SU-DHL-6 (cell line): ENCODE measurements at regions not wholly inside any gene's neighbourhood (a gene's known extent, or its start where the extent isn't known, plus 50 kb on each side); places are given as distances from the start of the nearest gene placed in this dataset.
"Not testable (repeated sequence)": the region's sequence is repeated elsewhere in the genome, so short reads cannot be mapped to it uniquely, and the experiment has no call there.

ENCODE experiments used
- H2AFZ ChIP-seq: fragments of 200-600 bp; sonication (generic); 2 replicates; pipeline ENCODE4 v1.6.1; 2014; ENCODE audit warnings: low read depth, mild to moderate bottlenecking, moderate library complexity, mixed read lengths, antibody characterized with exemption, low read length; ENCODE audit not compliant: severe bottlenecking
- H3F3A ChIP-seq: fragments of 200-600 bp; shearing (Covaris generic); 2 replicates; pipeline ENCODE4 v1.6.0; 2016; ENCODE audit warnings: antibody characterized with exemption, mild to moderate bottlenecking; ENCODE audit not compliant: insufficient read depth
- H3K27ac ChIP-seq: fragments of 200-600 bp; sonication (generic); 2 replicates; pipeline ENCODE4 v1.5.1; 2016; ENCODE audit warnings: low read depth, mild to moderate bottlenecking, low read length, moderate library complexity, mixed read lengths
- H3K27me3 ChIP-seq: fragments of 200-600 bp; sonication (generic), shearing (Covaris generic); 2 replicates; pipeline ENCODE4 v1.6.0; 2014; ENCODE audit warnings: mild to moderate bottlenecking, low read length
- H3K36me3 ChIP-seq: fragments of 200-600 bp; sonication (generic); 2 replicates; pipeline ENCODE4 v1.6.1; 2014; ENCODE audit warnings: mild to moderate bottlenecking, low read length, mixed read lengths
- H3K4me2 ChIP-seq: fragments of 300-600, 200-600 bp; shearing (Covaris generic), sonication (generic); 2 replicates; pipeline ENCODE4 v1.6.0; 2014; ENCODE audit warnings: low read length, low read depth, mild to moderate bottlenecking; ENCODE audit not compliant: poor library complexity, severe bottlenecking
- H3K4me3 ChIP-seq: fragments of 200-600 bp; sonication (generic); 2 replicates; pipeline ENCODE4 v1.5.1; 2014; ENCODE audit warnings: antibody characterized with exemption, low read length, mild to moderate bottlenecking, mixed read lengths; ENCODE audit not compliant: insufficient read depth, poor library complexity, severe bottlenecking
- H3K79me2 ChIP-seq: fragments of 200-600 bp; sonication (generic); 2 replicates; pipeline ENCODE4 v1.6.1; 2014; ENCODE audit warnings: mild to moderate bottlenecking, low read length, moderate library complexity; ENCODE audit not compliant: insufficient read depth
- H3K9ac ChIP-seq: fragments of 200-600 bp; sonication (generic); 2 replicates; pipeline ENCODE4 v1.7.0; 2014; ENCODE audit warnings: mild to moderate bottlenecking, low read length
- H3K9me2 ChIP-seq: fragments of 200-600 bp; sonication (generic); replicated peaks from 2 replicates; pipeline ENCODE4 v1.6.1; 2014; ENCODE audit warnings: low read length; ENCODE audit not compliant: insufficient read depth
- H3K9me3 ChIP-seq: fragments of 200-600 bp; sonication (generic); 2 replicates; pipeline ENCODE4 v1.6.1; 2014; ENCODE audit warnings: low read length, mixed read lengths; ENCODE audit not compliant: insufficient read depth
- H4K20me1 ChIP-seq: fragments of 200-600 bp; sonication (generic); 2 replicates; pipeline ENCODE4 v1.6.1; 2014; ENCODE audit warnings: low read depth, mild to moderate bottlenecking, antibody characterized with exemption, low read length, moderate library complexity, mixed read lengths
- EZH2phosphoT487 ChIP-seq: fragments of 200-600 bp; sonication (generic), shearing (Covaris generic); conservative IDR thresholded peaks from 2 replicates; pipeline ENCODE4 v1.6.1; 2018; ENCODE audit warnings: mild to moderate bottlenecking, antibody characterized with exemption, low read length, moderate library complexity, mixed read lengths
- TF ChIP-seq, protein P1 (sequence below): fragments of 200-600 bp; sonication (generic); IDR thresholded peaks from one replicate; pipeline ENCODE4 v1.5.1; 2017; ENCODE audit warnings: antibody characterized with exemption, mild to moderate bottlenecking, low read length, moderate library complexity; ENCODE audit not compliant: insufficient read depth, poor library complexity, severe bottlenecking

DNA sequence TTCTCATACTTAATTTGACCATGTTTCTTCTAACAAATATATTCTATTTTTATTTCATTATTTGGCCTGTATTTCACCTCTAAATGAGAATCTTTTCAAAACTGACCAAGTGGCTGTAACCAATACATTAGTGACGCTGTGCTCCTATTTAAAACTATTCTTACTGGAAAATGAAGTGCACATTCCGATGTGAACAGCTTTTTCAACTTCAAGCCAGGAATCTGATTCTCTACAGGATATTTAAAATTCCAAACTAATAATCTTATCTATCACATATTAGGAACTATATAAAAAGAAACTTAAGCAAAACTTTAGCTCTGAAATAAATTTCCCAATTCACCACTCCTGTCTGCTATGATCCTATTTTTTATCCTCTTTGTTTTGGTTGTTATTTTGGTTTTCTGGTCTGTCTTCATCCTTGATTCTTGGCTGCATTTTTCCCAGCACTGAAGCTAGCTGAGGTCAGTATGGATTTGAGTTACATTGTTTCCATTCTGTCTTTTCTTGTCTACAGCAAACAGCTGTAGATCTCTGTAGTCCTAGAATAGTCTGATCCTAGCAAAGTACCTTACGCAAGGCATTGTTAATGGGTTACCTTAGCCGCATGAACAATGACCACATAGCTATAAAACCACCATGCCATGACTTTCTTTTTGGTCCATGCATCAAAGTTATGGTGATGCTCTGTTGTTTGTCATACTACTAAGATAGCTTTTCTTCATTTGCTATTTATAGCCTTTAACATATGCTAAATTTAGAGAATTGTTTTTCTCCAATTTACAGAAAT, 748.6 kb upstream of the SPRY2 start:
- Histone ChIP-seq H3F3A (no peaks in the 10 kb centered on the region), H3K9me3 (no peaks in the 10 kb centered on the region), H4K20me1 (no peaks in the 10 kb centered on the region), H3K36me3 (no peaks in the 10 kb centered on the region), H3K9me2 (no peaks in the 10 kb centered on the region), H3K4me3 (no peak overlapping the region), H3K27me3 (no peaks in the 10 kb centered on the region), H3K27ac (no peak overlapping the region), H2AFZ (no peak overlapping the region), H3K4me2 (no peak overlapping the region), H3K79me2 (no peaks in the 10 kb centered on the region), H3K9ac (no peak overlapping the region)
- TF ChIP-seq EZH2phosphoT487 = no peak
- TF ChIP-seq, protein P1, sequence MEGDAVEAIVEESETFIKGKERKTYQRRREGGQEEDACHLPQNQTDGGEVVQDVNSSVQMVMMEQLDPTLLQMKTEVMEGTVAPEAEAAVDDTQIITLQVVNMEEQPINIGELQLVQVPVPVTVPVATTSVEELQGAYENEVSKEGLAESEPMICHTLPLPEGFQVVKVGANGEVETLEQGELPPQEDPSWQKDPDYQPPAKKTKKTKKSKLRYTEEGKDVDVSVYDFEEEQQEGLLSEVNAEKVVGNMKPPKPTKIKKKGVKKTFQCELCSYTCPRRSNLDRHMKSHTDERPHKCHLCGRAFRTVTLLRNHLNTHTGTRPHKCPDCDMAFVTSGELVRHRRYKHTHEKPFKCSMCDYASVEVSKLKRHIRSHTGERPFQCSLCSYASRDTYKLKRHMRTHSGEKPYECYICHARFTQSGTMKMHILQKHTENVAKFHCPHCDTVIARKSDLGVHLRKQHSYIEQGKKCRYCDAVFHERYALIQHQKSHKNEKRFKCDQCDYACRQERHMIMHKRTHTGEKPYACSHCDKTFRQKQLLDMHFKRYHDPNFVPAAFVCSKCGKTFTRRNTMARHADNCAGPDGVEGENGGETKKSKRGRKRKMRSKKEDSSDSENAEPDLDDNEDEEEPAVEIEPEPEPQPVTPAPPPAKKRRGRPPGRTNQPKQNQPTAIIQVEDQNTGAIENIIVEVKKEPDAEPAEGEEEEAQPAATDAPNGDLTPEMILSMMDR = no peak

DNA sequence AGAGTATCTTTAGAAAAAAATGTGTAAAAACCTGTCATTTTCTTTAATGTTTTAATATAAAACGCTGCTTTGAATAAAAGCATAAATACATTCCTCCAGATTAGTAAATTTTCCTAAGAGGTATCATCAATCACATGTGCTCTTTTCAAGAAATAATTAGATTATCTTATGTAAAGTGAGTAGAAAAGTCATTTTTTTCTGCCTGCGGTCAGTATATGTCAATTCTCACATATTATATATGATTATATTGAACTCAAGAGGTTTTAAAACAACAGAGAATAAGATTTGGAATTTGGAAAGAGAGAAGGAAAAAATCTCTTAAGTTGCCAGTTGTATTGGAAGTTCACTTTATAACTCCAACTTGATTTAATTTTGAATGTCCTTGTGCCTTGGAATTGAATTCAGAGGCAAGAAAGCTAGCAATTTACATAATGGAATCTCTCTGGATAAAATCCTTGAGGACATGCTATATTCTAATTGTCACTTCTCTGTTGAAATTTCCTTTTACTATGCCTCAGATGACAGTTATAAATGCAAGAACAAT, 740.1 kb upstream of the SPRY2 start:
- no peak overlapping the region for H3K27ac ChIP-seq
- no peak overlapping the region for H3K9ac ChIP-seq
- TF ChIP-seq EZH2phosphoT487 = no peak
- TF ChIP-seq, protein P1 = no peak
- H3K27me3 ChIP-seq = no peaks in the 10 kb centered on the region
- no peaks in the 10 kb centered on the region for H3K79me2 ChIP-seq
- H4K20me1 ChIP-seq = no peaks in the 10 kb centered on the region
- H2AFZ ChIP-seq = no peak overlapping the region
- no peak overlapping the region for H3K4me3 ChIP-seq
- no peak overlapping the region for H3K4me2 ChIP-seq
- no peaks in the 10 kb centered on the region for H3K9me3 ChIP-seq
- H3F3A ChIP-seq = no peaks in the 10 kb centered on the region
- no peaks in the 10 kb centered on the region for H3K36me3 ChIP-seq
- no peaks in the 10 kb centered on the region for H3K9me2 ChIP-seq

DNA sequence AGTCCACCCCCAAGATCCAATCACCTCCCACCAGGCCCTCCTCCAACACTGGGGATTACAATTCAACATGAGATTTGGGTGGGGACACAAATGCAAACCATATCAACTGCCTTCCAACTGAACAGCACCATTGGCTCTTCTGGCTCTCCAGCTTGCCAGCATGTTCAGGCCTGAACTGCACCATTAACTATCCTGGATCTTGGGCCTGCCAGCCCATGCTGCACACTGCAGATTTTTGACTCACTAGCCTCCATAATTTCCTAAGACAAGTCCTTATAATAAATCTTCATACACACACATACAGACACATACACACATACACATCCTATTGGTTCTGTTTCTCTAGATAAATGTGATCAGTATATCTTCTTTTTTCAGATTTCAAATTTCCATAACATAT, 737.1 kb upstream of the SPRY2 start:
- H3K27ac ChIP-seq = no peak overlapping the region
- no peaks in the 10 kb centered on the region for H3K9me2 ChIP-seq
- no peaks in the 10 kb centered on the region for H3F3A ChIP-seq
- H3K4me2 ChIP-seq = no peak overlapping the region
- H3K36me3 ChIP-seq = no peaks in the 10 kb centered on the region
- no peak overlapping the region for H3K9ac ChIP-seq
- H3K9me3 ChIP-seq = no peaks in the 10 kb centered on the region
- no peaks in the 10 kb centered on the region for H4K20me1 ChIP-seq
- H3K4me3 ChIP-seq = no peak overlapping the region
- H2AFZ ChIP-seq = no peak overlapping the region
- TF ChIP-seq, protein P1 = no peak
- no peak for TF ChIP-seq EZH2phosphoT487
- H3K27me3 ChIP-seq = no peaks in the 10 kb centered on the region
- no peaks in the 10 kb centered on the region for H3K79me2 ChIP-seq

DNA sequence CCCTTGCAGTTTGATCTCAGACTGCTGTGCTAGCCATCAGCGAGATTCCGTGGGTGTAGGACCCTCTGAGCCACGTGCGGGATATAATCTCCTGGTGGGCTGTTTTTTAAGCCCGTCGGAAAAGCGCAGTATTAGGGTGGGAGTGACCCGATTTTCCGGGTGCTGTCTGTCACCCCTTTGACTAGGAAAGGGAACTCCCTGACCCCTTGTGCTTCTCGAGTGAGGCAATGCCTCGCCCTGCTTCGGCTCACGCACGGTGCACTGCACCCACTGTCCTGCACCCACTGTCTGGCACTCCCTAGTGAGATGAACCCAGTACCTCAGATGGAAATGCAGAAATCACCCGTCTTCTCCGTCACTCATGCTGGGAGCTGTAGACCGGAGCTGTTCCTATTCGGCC, 728.9 kb upstream of the SPRY2 start:
- H3F3A ChIP-seq, H2AFZ ChIP-seq, H3K27me3 ChIP-seq, H3K9me3 ChIP-seq, H3K9ac ChIP-seq, H3K27ac ChIP-seq, H3K4me3 ChIP-seq, H3K79me2 ChIP-seq, H3K9me2 ChIP-seq, H3K4me2 ChIP-seq, H4K20me1 ChIP-seq, H3K36me3 ChIP-seq: not testable (repeated sequence)
